Tibial nerve (tissue), 4 donors: ENCODE measurements at regions not wholly inside any gene's neighbourhood (a gene's known extent, or its start where the extent isn't known, plus 50 kb on each side); places are given as distances from the start of the nearest gene placed in this dataset.

ENCODE experiments used
- DNase-seq, 2 donors: peaks; one replicate each; pipeline ENCODE4 v3.0.0-alpha.2; 2019; ENCODE audit warnings: low spot score in 2 of 2
- H3K27ac ChIP-seq, 4 donors: fragments of 200-600 bp; sonication (generic) in 3 of 4; one replicate each; pipeline ENCODE4 v1.5.1; 2017 to 2019; ENCODE audit warnings: mild to moderate bottlenecking in 1 of 4
- H3K27me3 ChIP-seq, 2 donors: fragments of 200-600 bp; sonication (generic) in 1 of 2; one replicate each; pipeline versions ENCODE4 v1.5.1 to v1.6.0; 2017 to 2019
- H3K36me3 ChIP-seq, 3 donors: fragments of 200-600 bp; sonication (generic); one replicate each; pipeline ENCODE4 v1.5.1; 2018 to 2019
- H3K4me1 ChIP-seq, 4 donors: fragments of 200-600 bp; sonication (generic) in 3 of 4; one replicate each; pipeline ENCODE4 v1.5.1; 2017 to 2019
- H3K4me3 ChIP-seq, 4 donors: fragments of 200-600 bp; sonication (generic) in 3 of 4; one replicate each; pipeline ENCODE4 v1.5.1; 2017 to 2019; ENCODE audit warnings: mild to moderate bottlenecking in 1 of 4, moderate library complexity in 1 of 4
- H3K9me3 ChIP-seq, 4 donors: fragments of 200-600 bp; sonication (generic) in 3 of 4; one replicate each; pipeline ENCODE4 v1.5.1; 2017 to 2019
- EP300 ChIP-seq, 2 donors: sonication (generic); formaldehyde crosslinking; IDR thresholded peaks; one replicate each; pipeline ENCODE4 v1.6.1; 2017; ENCODE audit warnings: antibody characterized with exemption in 2 of 2, mild to moderate bottlenecking in 1 of 2
- POLR2A ChIP-seq, 2 donors: fragments of 450-650 bp; IDR thresholded peaks; one replicate each; pipeline ENCODE4 v1.6.1; 2017; ENCODE audit warnings: antibody characterized with exemption in 2 of 2, mild to moderate bottlenecking in 2 of 2, moderate library complexity in 2 of 2
- WGBS, 2 donors: methylation state at CpG; one replicate each; pipeline ENCODE4 v1.1.5; 2018; 5-methylcytosine and 5-hydroxymethylcytosine counted together
- TF ChIP-seq, protein P1 (sequence below), 5 experiments: fragments of 200-600 bp in 3 of 5; fragments of 450-650 bp in 2 of 5; sonication (generic) in 3 of 5; IDR thresholded peaks; one replicate each; pipeline ENCODE4 v1.5.1; 2016 to 2019; ENCODE audit warnings: antibody characterized with exemption in 5 of 5, mild to moderate bottlenecking in 3 of 5, moderate library complexity in 2 of 5

DNA sequence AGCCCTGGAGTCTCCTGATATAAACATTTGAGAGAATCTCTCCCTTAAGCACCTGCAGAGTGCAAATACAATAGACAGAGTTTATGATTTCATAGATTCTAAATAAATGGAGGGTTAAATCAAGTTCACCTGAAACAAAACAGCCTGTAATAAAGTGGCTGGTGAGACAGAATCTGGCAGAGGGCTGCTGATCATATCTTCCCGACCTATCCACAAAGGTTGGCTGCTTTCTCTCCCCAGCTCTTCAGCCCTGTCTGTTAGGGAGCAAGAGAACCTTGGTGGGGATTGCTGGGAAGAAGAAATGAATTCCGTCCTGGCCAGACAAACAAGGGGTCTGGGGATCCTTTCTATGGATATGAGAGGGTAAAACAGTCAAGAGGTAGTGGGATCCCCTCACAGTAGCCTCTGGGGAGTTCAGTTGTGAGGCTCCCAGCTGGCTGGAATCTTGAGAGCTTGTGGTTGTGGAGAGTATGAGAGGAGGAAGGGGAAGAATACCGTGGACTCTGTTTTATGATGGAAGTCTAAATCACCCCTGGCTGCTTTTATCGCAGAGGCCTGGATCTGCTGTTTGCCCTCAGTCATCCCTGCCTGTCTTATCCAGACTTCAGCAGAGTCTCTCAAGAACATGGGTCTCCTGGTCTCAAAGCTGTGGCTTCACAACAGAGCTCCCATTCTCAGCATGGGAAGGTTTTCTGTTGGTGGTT lies 451.3 kb downstream of the NTRK3 start:
- TF ChIP-seq EP300 (IDR thresholded peaks at IDR 0.05), result no peak
- no peak for TF ChIP-seq POLR2A (IDR thresholded peaks at IDR 0.05)
- TF ChIP-seq, protein P1, sequence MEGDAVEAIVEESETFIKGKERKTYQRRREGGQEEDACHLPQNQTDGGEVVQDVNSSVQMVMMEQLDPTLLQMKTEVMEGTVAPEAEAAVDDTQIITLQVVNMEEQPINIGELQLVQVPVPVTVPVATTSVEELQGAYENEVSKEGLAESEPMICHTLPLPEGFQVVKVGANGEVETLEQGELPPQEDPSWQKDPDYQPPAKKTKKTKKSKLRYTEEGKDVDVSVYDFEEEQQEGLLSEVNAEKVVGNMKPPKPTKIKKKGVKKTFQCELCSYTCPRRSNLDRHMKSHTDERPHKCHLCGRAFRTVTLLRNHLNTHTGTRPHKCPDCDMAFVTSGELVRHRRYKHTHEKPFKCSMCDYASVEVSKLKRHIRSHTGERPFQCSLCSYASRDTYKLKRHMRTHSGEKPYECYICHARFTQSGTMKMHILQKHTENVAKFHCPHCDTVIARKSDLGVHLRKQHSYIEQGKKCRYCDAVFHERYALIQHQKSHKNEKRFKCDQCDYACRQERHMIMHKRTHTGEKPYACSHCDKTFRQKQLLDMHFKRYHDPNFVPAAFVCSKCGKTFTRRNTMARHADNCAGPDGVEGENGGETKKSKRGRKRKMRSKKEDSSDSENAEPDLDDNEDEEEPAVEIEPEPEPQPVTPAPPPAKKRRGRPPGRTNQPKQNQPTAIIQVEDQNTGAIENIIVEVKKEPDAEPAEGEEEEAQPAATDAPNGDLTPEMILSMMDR (IDR thresholded peaks at IDR 0.05), result no peak
- Histone ChIP-seq H3K4me1 (no peaks in the 10 kb centered on the region), H3K27me3 (no peaks in the 10 kb centered on the region), H3K9me3 (no peaks in the 10 kb centered on the region), H3K36me3 (no peaks in the 10 kb centered on the region), H3K4me3 (no peak overlapping the region), H3K27ac (no peak overlapping the region)
- DNase-seq, result no peak
- WGBS, 2 donors, result 73 to 80% methylated on average over 4 of the region's 4 CpGs

DNA sequence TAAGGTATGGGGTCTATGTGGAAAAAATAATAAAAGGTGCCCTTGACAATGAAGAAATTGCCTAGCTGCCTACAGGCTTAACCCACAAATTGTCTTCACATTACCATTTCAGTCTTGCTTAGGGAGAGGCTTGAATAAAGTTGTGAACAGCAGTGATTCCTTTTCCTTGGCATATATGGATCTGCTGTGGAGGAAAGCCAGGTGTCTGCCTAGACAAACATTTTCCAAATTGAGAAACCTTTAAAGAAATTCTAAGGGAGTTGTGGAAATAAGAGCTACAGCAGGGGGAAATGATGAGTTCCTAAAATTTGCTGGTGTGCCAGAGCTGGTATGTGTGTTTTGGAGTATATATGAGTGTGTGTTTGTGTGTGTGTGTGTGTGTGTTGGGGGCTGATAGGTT lies 452.1 kb downstream of the NTRK3 start:
- TF ChIP-seq, protein P1 (IDR thresholded peaks at IDR 0.05), result no peak
- TF ChIP-seq POLR2A (IDR thresholded peaks at IDR 0.05) (no peak), EP300 (IDR thresholded peaks at IDR 0.05) (no peak)
- H3K27ac ChIP-seq, result no peak overlapping the region
- no peaks in the 10 kb centered on the region for H3K27me3 ChIP-seq
- no peaks in the 10 kb centered on the region for H3K36me3 ChIP-seq
- no peak for DNase-seq
- H3K9me3 ChIP-seq, result no peaks in the 10 kb centered on the region
- H3K4me3 ChIP-seq, result no peak overlapping the region
- no peaks in the 10 kb centered on the region for H3K4me1 ChIP-seq

DNA sequence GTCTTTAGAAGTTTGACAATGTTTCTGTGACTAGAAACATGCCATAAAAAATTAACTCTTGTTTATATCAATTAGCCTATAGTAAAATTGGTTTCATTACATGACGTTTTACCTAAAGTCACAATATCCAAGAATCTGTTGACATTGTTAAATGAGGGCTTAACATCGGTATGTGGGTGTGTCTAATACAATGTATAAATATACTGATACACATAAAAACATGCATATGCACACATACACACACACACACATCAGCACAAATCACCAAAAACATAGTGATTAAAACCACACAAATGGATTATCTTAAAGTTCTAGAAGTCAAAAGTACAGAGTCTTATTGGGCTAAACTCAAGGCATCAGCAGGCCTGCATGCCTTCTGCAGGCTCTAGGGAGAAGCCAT lies 456.7 kb downstream of the NTRK3 start:
- H3K4me3 ChIP-seq, result no peak overlapping the region
- H3K9me3 ChIP-seq, result no peaks in the 10 kb centered on the region
- H3K27me3 ChIP-seq, result no peaks in the 10 kb centered on the region
- DNase-seq, result no peak
- no peaks in the 10 kb centered on the region for H3K36me3 ChIP-seq
- H3K27ac ChIP-seq, result no peak overlapping the region
- WGBS, 2 donors, result 44 to 70% methylated on average over 2 of the region's 2 CpGs
- no peaks in the 10 kb centered on the region for H3K4me1 ChIP-seq
- no peak for TF ChIP-seq POLR2A (IDR thresholded peaks at IDR 0.05)
- TF ChIP-seq EP300 (IDR thresholded peaks at IDR 0.05), result no peak
- TF ChIP-seq, protein P1 (IDR thresholded peaks at IDR 0.05), result no peak

DNA sequence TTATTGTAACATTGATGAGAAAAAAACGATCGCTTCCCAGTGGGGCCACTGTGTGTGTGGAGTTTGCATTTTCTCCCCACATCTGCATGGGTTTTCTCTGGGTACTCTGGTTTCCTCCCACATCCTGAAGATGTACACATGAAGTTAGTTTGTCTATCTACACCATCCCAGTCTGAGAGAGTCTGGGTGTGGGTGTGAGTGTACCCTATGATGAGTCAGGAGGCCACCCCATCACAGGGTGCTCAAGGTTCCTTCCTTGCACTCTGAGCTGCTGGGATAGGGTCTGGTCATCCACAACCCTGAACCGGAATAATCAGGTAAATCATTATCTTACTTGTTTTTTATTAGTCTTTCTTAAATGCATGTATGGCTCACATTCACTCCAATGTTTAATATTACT lies 457.1 kb downstream of the NTRK3 start:
- Histone ChIP-seq H3K4me3 (no peak overlapping the region), H3K36me3 (no peaks in the 10 kb centered on the region), H3K27me3 (no peaks in the 10 kb centered on the region), H3K27ac (no peak overlapping the region), H3K9me3 (no peaks in the 10 kb centered on the region), H3K4me1 (no peaks in the 10 kb centered on the region)
- DNase-seq, result no peak
- no peak for TF ChIP-seq EP300 (IDR thresholded peaks at IDR 0.05)
- TF ChIP-seq POLR2A (IDR thresholded peaks at IDR 0.05), result no peak
- TF ChIP-seq, protein P1 (IDR thresholded peaks at IDR 0.05), result no peak
- 79% methylated on average over 3 of the region's 3 CpGs for WGBS, 2 donors

DNA sequence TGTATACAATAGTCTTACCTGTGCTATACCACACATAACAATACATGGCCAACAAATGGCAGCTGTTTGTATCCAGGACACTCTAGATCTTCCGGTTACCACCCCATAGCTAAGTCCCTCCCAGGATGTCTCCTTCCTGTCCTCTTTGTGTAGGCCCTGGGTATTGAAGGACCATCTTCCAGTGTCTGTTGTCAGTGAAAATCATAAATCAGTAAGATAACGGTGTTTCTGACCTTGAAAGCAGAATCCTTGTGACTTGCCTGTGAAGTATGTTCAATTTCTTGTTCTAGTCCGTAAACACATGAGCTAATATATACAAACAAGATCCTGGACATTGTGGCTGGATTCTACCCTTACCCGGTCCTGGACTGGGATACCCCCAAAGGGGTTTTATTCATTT lies 462.8 kb downstream of the NTRK3 start:
- no peak overlapping the region for H3K4me3 ChIP-seq
- H3K36me3 ChIP-seq, result no peaks in the 10 kb centered on the region
- H3K9me3 ChIP-seq, result no peaks in the 10 kb centered on the region
- H3K27me3 ChIP-seq, result no peaks in the 10 kb centered on the region
- WGBS, 2 donors, result 89 to 90% methylated on average over 4 of the region's 4 CpGs
- H3K27ac ChIP-seq, result no peak overlapping the region
- peaks cover 0 to 4% (median 0%) of the 10 kb centered on the region in 4 donors for H3K4me1 ChIP-seq
- TF ChIP-seq POLR2A (IDR thresholded peaks at IDR 0.05), result no peak
- TF ChIP-seq EP300 (IDR thresholded peaks at IDR 0.05), result no peak
- TF ChIP-seq, protein P1 (IDR thresholded peaks at IDR 0.05), result no peak
- DNase-seq, result no peak
